ENCODE measurements at regions not wholly inside any gene's neighbourhood (a gene's known extent, or its start where the extent isn't known, plus 50 kb on each side); places are given as distances from the start of the nearest gene placed in this dataset.

GRCh38 chr21:25425156-25425555, 182.1 kb downstream of the MRPL39 start:
- WGBS (ENCODE audit: missing lambda C conversion rate), result 0% methylated on average over 2 of the region's 2 CpGs
- ATAC-seq, result no peak
- H3K4me2 ChIP-seq, result no peak overlapping the region
- CTCF ChIA-PET, result no interaction called here
- H3K9me3 ChIP-seq, result no peaks in the 10 kb centered on the region
- H3K4me3 ChIP-seq, result no peak overlapping the region
- no peak for DNase-seq (ENCODE audit: low read depth in 1 of 2, low spot score in 1 of 2)
- TF ChIP-seq ZFP36 (IDR thresholded peaks at IDR 0.05; ENCODE audit: borderline replicate concordance, partially characterized antibody) (no peak), BCL3 (IDR thresholded peaks at IDR 0.05) (no peak), NPAS2 (CRISPR knock-in tag; IDR thresholded peaks at IDR 0.05; ENCODE audit: borderline replicate concordance) (no peak), SREBF2 (IDR thresholded peaks at IDR 0.05) (no peak), BHLHE40 (IDR thresholded peaks at IDR 0.05; ENCODE audit: low read depth, low read length) (no peak)
- FAIRE-seq, result no peak
- no peaks in the 10 kb centered on the region for H3K4me1 ChIP-seq
- POLR2A ChIA-PET, result no interaction called here
- no peak overlapping the region for H3K27ac ChIP-seq

GRCh38 chr21:25424634-25425033, 182.6 kb downstream of the MRPL39 start:
- no peak for FAIRE-seq
- POLR2A ChIA-PET, result no interaction called here
- WGBS (ENCODE audit: missing lambda C conversion rate), result 0% methylated on average over 2 of the region's 2 CpGs

GRCh38 chr21:25424048-25424447, 183.2 kb downstream of the MRPL39 start:
- TF ChIP-seq NPAS2 (CRISPR knock-in tag; IDR thresholded peaks at IDR 0.05; ENCODE audit: borderline replicate concordance) (no peak), NFE2L2 (conservative IDR thresholded peaks at IDR 0.05; ENCODE audit: low read length) (no peak), RARB (CRISPR knock-in tag; IDR thresholded peaks at IDR 0.05) (no peak), ATOH8 (CRISPR knock-in tag; IDR thresholded peaks at IDR 0.05; ENCODE audit: low read depth) (no peak), PHF8 (IDR thresholded peaks at IDR 0.05; ENCODE audit: borderline replicate concordance, low read depth) (no peak), MAFK (IDR thresholded peaks at IDR 0.05; ENCODE audit: partially characterized antibody) (no peak), JUNB (IDR thresholded peaks at IDR 0.05) (no peak), MAZ (IDR thresholded peaks at IDR 0.05; ENCODE audit: borderline replicate concordance, low read depth, low read length) (no peak)
- WGBS (ENCODE audit: missing lambda C conversion rate), result 3% methylated on average over 4 of the region's 4 CpGs
- ChIA-PET CTCF (no interaction called here), POLR2A (no interaction called here)
- FAIRE-seq (no peak), DNase-seq (ENCODE audit: low read depth in 1 of 2, low spot score in 1 of 2) (no peak), ATAC-seq (no peak)
- no peak overlapping the region for H3K27ac ChIP-seq
- no peak overlapping the region for H3K4me2 ChIP-seq
- no peaks in the 10 kb centered on the region for H3K4me1 ChIP-seq
- no peaks in the 10 kb centered on the region for H3K9me3 ChIP-seq
- H3K4me3 ChIP-seq, result no peak overlapping the region

More at GRCh38 chr21:25424634-25425033, 182.6 kb downstream of the MRPL39 start:
- H3K4me3 ChIP-seq, result no peak overlapping the region
- ATAC-seq, result no peak
- no peak overlapping the region for H3K27ac ChIP-seq
- no peak for TF ChIP-seq MAFK (IDR thresholded peaks at IDR 0.05; ENCODE audit: partially characterized antibody)
- TF ChIP-seq NR3C1 (IDR thresholded peaks at IDR 0.05), result no peak
- TF ChIP-seq ZSCAN20 (CRISPR knock-in tag; IDR thresholded peaks at IDR 0.05), result no peak
- no peak for TF ChIP-seq NFE2L2 (conservative IDR thresholded peaks at IDR 0.05; ENCODE audit: low read length)
- TF ChIP-seq MYC (IDR thresholded peaks at IDR 0.05; ENCODE audit: borderline replicate concordance, low read length), result no peak
- no peak for TF ChIP-seq KDM5A (IDR thresholded peaks at IDR 0.05)
- no peak for TF ChIP-seq EHMT2 (IDR thresholded peaks at IDR 0.05; ENCODE audit: low read depth)
- no peak for TF ChIP-seq SREBF2 (IDR thresholded peaks at IDR 0.05)
- no peak for TF ChIP-seq RCOR1 (IDR thresholded peaks at IDR 0.05; ENCODE audit: low read depth, low read length)
- TF ChIP-seq NPAS2 (CRISPR knock-in tag; IDR thresholded peaks at IDR 0.05; ENCODE audit: borderline replicate concordance), result no peak
- TF ChIP-seq BCL3 (IDR thresholded peaks at IDR 0.05), result no peak
- no peak for TF ChIP-seq CBX8 (IDR thresholded peaks at IDR 0.05)
- no peak for TF ChIP-seq FOXS1 (CRISPR knock-in tag; IDR thresholded peaks at IDR 0.05)
- CTCF ChIA-PET, result no interaction called here
- DNase-seq (ENCODE audit: low read depth in 1 of 2, low spot score in 1 of 2), result no peak
- no peaks in the 10 kb centered on the region for H3K4me1 ChIP-seq
- H3K4me2 ChIP-seq, result no peak overlapping the region
- H3K9me3 ChIP-seq, result no peaks in the 10 kb centered on the region

Measured in A549 (cell line).